ENCODE measurements at regions not wholly inside any gene's neighbourhood (a gene's known extent, or its start where the extent isn't known, plus 50 kb on each side); places are given as distances from the start of the nearest gene placed in this dataset.

- H3K36me3 ChIP-seq (ENCODE audit: control insufficient read depth, insufficient read depth, low read length) = no peaks in the 10 kb centered on the region
- H3K9me3 ChIP-seq (ENCODE audit: control insufficient read depth, insufficient read depth, low read length) = no peaks in the 10 kb centered on the region
- H3K4me3 ChIP-seq (ENCODE audit: low read depth, low read length) = no peak overlapping the region
- H3K27me3 ChIP-seq (ENCODE audit: control insufficient read depth, insufficient read depth, low read length) = no peaks in the 10 kb centered on the region
- H3K27ac ChIP-seq (ENCODE audit: low read depth, low read length) = no peak overlapping the region
- H3K4me1 ChIP-seq (ENCODE audit: control insufficient read depth, insufficient read depth, low read length) = peaks cover 13% of the 10 kb centered on the region
- H3K9ac ChIP-seq (ENCODE audit: low read depth, low read length) = no peak overlapping the region
These were observed 420.3 kb upstream of the ADGRL2 start for GRCh38 chr1:81380436-81380835.

- Histone ChIP-seq H3K9ac (ENCODE audit: low read depth, low read length) (no peak overlapping the region), H3K4me1 (ENCODE audit: control insufficient read depth, insufficient read depth, low read length) (peaks cover 13% of the 10 kb centered on the region), H3K27ac (ENCODE audit: low read depth, low read length) (no peak overlapping the region), H3K27me3 (ENCODE audit: control insufficient read depth, insufficient read depth, low read length) (no peaks in the 10 kb centered on the region), H3K36me3 (ENCODE audit: control insufficient read depth, insufficient read depth, low read length) (no peaks in the 10 kb centered on the region), H3K4me3 (ENCODE audit: low read depth, low read length) (no peak overlapping the region), H3K9me3 (ENCODE audit: control insufficient read depth, insufficient read depth, low read length) (no peaks in the 10 kb centered on the region)
These were observed 421.3 kb upstream of the ADGRL2 start for GRCh38 chr1:81379430-81379829.

GRCh38 chr1:81377406-81377805 lies 423.3 kb upstream of the ADGRL2 start:
- Histone ChIP-seq H3K27me3 (ENCODE audit: control insufficient read depth, insufficient read depth, low read length) (no peaks in the 10 kb centered on the region), H3K4me3 (ENCODE audit: low read depth, low read length) (no peak overlapping the region), H3K27ac (ENCODE audit: low read depth, low read length) (no peak overlapping the region), H3K36me3 (ENCODE audit: control insufficient read depth, insufficient read depth, low read length) (no peaks in the 10 kb centered on the region), H3K9ac (ENCODE audit: low read depth, low read length) (no peak overlapping the region), H3K9me3 (ENCODE audit: control insufficient read depth, insufficient read depth, low read length) (no peaks in the 10 kb centered on the region), H3K4me1 (ENCODE audit: control insufficient read depth, insufficient read depth, low read length) (peaks cover 13% of the 10 kb centered on the region)

- H3K9me3 ChIP-seq (ENCODE audit: control insufficient read depth, insufficient read depth, low read length) = no peaks in the 10 kb centered on the region
- peaks cover 9% of the 10 kb centered on the region for H3K4me1 ChIP-seq (ENCODE audit: control insufficient read depth, insufficient read depth, low read length)
- no peaks in the 10 kb centered on the region for H3K36me3 ChIP-seq (ENCODE audit: control insufficient read depth, insufficient read depth, low read length)
- no peak overlapping the region for H3K9ac ChIP-seq (ENCODE audit: low read depth, low read length)
- no peaks in the 10 kb centered on the region for H3K27me3 ChIP-seq (ENCODE audit: control insufficient read depth, insufficient read depth, low read length)
- H3K4me3 ChIP-seq (ENCODE audit: low read depth, low read length) = no peak overlapping the region
- no peak overlapping the region for H3K27ac ChIP-seq (ENCODE audit: low read depth, low read length)
These were observed 424.7 kb upstream of the ADGRL2 start for GRCh38 chr1:81375884-81376548.

- Histone ChIP-seq H3K9me3 (ENCODE audit: control insufficient read depth, insufficient read depth, low read length) (no peaks in the 10 kb centered on the region), H3K4me3 (ENCODE audit: low read depth, low read length) (no peak overlapping the region), H3K27me3 (ENCODE audit: control insufficient read depth, insufficient read depth, low read length) (no peaks in the 10 kb centered on the region), H3K4me1 (ENCODE audit: control insufficient read depth, insufficient read depth, low read length) (peaks cover 7% of the 10 kb centered on the region), H3K27ac (ENCODE audit: low read depth, low read length) (no peak overlapping the region), H3K9ac (ENCODE audit: low read depth, low read length) (no peak overlapping the region), H3K36me3 (ENCODE audit: control insufficient read depth, insufficient read depth, low read length) (no peaks in the 10 kb centered on the region)
These were observed 426.3 kb upstream of the ADGRL2 start for GRCh38 chr1:81374481-81374880.

GRCh38 chr1:81371864-81372263 lies 428.9 kb upstream of the ADGRL2 start:
- Histone ChIP-seq H3K4me3 (ENCODE audit: low read depth, low read length) (no peak overlapping the region), H3K9ac (ENCODE audit: low read depth, low read length) (no peak overlapping the region), H3K27me3 (ENCODE audit: control insufficient read depth, insufficient read depth, low read length) (no peaks in the 10 kb centered on the region), H3K9me3 (ENCODE audit: control insufficient read depth, insufficient read depth, low read length) (no peaks in the 10 kb centered on the region), H3K36me3 (ENCODE audit: control insufficient read depth, insufficient read depth, low read length) (no peaks in the 10 kb centered on the region), H3K4me1 (ENCODE audit: control insufficient read depth, insufficient read depth, low read length) (peaks cover 12% of the 10 kb centered on the region), H3K27ac (ENCODE audit: low read depth, low read length) (no peak overlapping the region)

GRCh38 chr1:81369833-81370232 lies 430.9 kb upstream of the ADGRL2 start:
- H3K4me3 ChIP-seq (ENCODE audit: low read depth, low read length) = no peak overlapping the region
- H3K27ac ChIP-seq (ENCODE audit: low read depth, low read length) = no peak overlapping the region
- H3K9me3 ChIP-seq (ENCODE audit: control insufficient read depth, insufficient read depth, low read length) = no peaks in the 10 kb centered on the region

GRCh38 chr1:81366173-81366572 lies 434.6 kb upstream of the ADGRL2 start:
- Histone ChIP-seq H3K9ac (ENCODE audit: low read depth, low read length) (no peak overlapping the region), H3K27me3 (ENCODE audit: control insufficient read depth, insufficient read depth, low read length) (no peaks in the 10 kb centered on the region)

More at GRCh38 chr1:81369833-81370232, 430.9 kb upstream of the ADGRL2 start:
- H3K9ac ChIP-seq (ENCODE audit: low read depth, low read length) = no peak overlapping the region
- H3K36me3 ChIP-seq (ENCODE audit: control insufficient read depth, insufficient read depth, low read length) = no peaks in the 10 kb centered on the region
- no peaks in the 10 kb centered on the region for H3K27me3 ChIP-seq (ENCODE audit: control insufficient read depth, insufficient read depth, low read length)
- peaks cover 12% of the 10 kb centered on the region for H3K4me1 ChIP-seq (ENCODE audit: control insufficient read depth, insufficient read depth, low read length)

GRCh38 chr1:81364088-81364487 lies 436.6 kb upstream of the ADGRL2 start:
- Histone ChIP-seq H3K36me3 (ENCODE audit: control insufficient read depth, insufficient read depth, low read length) (no peaks in the 10 kb centered on the region), H3K27me3 (ENCODE audit: control insufficient read depth, insufficient read depth, low read length) (no peaks in the 10 kb centered on the region), H3K4me1 (ENCODE audit: control insufficient read depth, insufficient read depth, low read length) (0 out of 2 replicates have a peak, but pooled peaks cover 3% of the 10 kb centered on the region), H3K27ac (ENCODE audit: low read depth, low read length) (no peak overlapping the region), H3K4me3 (ENCODE audit: low read depth, low read length) (no peak overlapping the region), H3K9me3 (ENCODE audit: control insufficient read depth, insufficient read depth, low read length) (no peaks in the 10 kb centered on the region), H3K9ac (ENCODE audit: low read depth, low read length) (no peak overlapping the region)

More at GRCh38 chr1:81366173-81366572, 434.6 kb upstream of the ADGRL2 start:
- peaks cover 12% of the 10 kb centered on the region for H3K4me1 ChIP-seq (ENCODE audit: control insufficient read depth, insufficient read depth, low read length)
- H3K36me3 ChIP-seq (ENCODE audit: control insufficient read depth, insufficient read depth, low read length) = no peaks in the 10 kb centered on the region
- no peak overlapping the region for H3K27ac ChIP-seq (ENCODE audit: low read depth, low read length)
- H3K9me3 ChIP-seq (ENCODE audit: control insufficient read depth, insufficient read depth, low read length) = no peaks in the 10 kb centered on the region
- H3K4me3 ChIP-seq (ENCODE audit: low read depth, low read length) = no peak overlapping the region

GRCh38 chr1:81358151-81358550 lies 442.6 kb upstream of the ADGRL2 start:
- no peaks in the 10 kb centered on the region for H3K4me1 ChIP-seq (ENCODE audit: control insufficient read depth, insufficient read depth, low read length)
- no peak overlapping the region for H3K27ac ChIP-seq (ENCODE audit: low read depth, low read length)
- no peaks in the 10 kb centered on the region for H3K27me3 ChIP-seq (ENCODE audit: control insufficient read depth, insufficient read depth, low read length)
- no peaks in the 10 kb centered on the region for H3K9me3 ChIP-seq (ENCODE audit: control insufficient read depth, insufficient read depth, low read length)
- H3K36me3 ChIP-seq (ENCODE audit: control insufficient read depth, insufficient read depth, low read length) = no peaks in the 10 kb centered on the region
- H3K4me3 ChIP-seq (ENCODE audit: low read depth, low read length) = no peak overlapping the region
- no peak overlapping the region for H3K9ac ChIP-seq (ENCODE audit: low read depth, low read length)

GRCh38 chr1:81351864-81352263 lies 448.9 kb upstream of the ADGRL2 start:
- H3K27me3 ChIP-seq (ENCODE audit: control insufficient read depth, insufficient read depth, low read length) = no peaks in the 10 kb centered on the region
- H3K4me3 ChIP-seq (ENCODE audit: low read depth, low read length) = no peak overlapping the region
- no peak overlapping the region for H3K27ac ChIP-seq (ENCODE audit: low read depth, low read length)
- no peak overlapping the region for H3K9ac ChIP-seq (ENCODE audit: low read depth, low read length)
- H3K36me3 ChIP-seq (ENCODE audit: control insufficient read depth, insufficient read depth, low read length) = no peaks in the 10 kb centered on the region
- H3K4me1 ChIP-seq (ENCODE audit: control insufficient read depth, insufficient read depth, low read length) = peaks cover 47% of the 10 kb centered on the region
- H3K9me3 ChIP-seq (ENCODE audit: control insufficient read depth, insufficient read depth, low read length) = no peaks in the 10 kb centered on the region

Measured in HUES48 (cell line).